ENCODE measurements at regions not wholly inside any gene's neighbourhood (a gene's known extent, or its start where the extent isn't known, plus 50 kb on each side); places are given as distances from the start of the nearest gene placed in this dataset.

DNA sequence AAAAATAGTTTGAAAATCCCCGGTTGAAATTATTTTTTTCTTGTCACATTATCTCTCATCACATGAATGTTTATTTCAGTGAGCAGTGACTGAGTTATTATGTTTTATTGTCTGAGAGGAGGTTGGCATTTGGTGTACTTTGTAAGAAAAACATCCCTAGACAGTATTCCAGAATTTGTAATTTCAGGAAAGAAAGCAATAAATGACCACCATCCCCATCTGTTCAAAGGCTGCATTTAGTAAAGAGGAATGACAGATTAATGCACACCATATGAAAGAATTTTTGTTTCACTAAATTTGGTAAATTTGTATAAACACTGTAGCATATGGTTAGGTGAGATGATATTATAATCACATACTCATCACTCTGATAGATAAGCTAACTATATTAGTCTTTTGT, 57.1 kb upstream of the FUT9 start:
- no peaks in the 10 kb centered on the region for H3K4me1 ChIP-seq (ENCODE audit: control insufficient read depth, insufficient read depth, low read length)
- whole genome bisulfite sequencing (ENCODE audit: insufficient coverage): no CpG with 5 or more reads among the region's 1 CpG
- no peaks in the 10 kb centered on the region for H3K27me3 ChIP-seq (ENCODE audit: control insufficient read depth, insufficient read depth, low read length)
- H3K4me3 ChIP-seq (ENCODE audit: low read depth, low read length): no peak overlapping the region
- no peak overlapping the region for H3K27ac ChIP-seq (ENCODE audit: low read depth, low read length)
- DNase-seq (ENCODE audit: low read depth in 4 of 6, low spot score in 6 of 6): peak in 2 of 6 donors; percentile 2 to 65
- no peaks in the 10 kb centered on the region for H3K9me3 ChIP-seq (ENCODE audit: control insufficient read depth, insufficient read depth, low read length)
- H3K36me3 ChIP-seq (ENCODE audit: control insufficient read depth, insufficient read depth, low read length): no peaks in the 10 kb centered on the region

DNA sequence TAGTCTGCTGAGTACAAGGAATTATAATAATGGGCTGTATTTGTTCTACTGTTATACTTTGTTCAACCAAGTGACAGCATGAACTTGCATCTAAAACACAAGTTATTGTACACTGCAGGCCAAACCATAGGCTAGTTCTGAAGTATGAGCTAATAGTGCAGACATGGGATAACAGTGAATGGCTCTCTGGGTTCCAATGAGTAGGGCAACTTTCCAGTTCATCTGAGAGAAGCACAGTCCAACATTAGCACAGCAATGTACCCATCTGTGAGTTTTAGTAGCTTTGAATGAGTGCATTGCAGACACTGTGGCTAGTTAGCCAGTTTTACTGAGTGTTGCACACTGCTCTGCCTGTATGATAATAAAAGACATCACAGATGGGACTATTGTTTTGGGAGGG, 56.5 kb upstream of the FUT9 start:
- H3K36me3 ChIP-seq (ENCODE audit: control insufficient read depth, insufficient read depth, low read length): no peaks in the 10 kb centered on the region
- H3K27me3 ChIP-seq (ENCODE audit: control insufficient read depth, insufficient read depth, low read length): no peaks in the 10 kb centered on the region

More for the DNA sequence above, 56.5 kb upstream of the FUT9 start:
- Histone ChIP-seq H3K4me3 (ENCODE audit: low read depth, low read length) (no peak overlapping the region), H3K27ac (ENCODE audit: low read depth, low read length) (no peak overlapping the region), H3K9me3 (ENCODE audit: control insufficient read depth, insufficient read depth, low read length) (no peaks in the 10 kb centered on the region), H3K4me1 (ENCODE audit: control insufficient read depth, insufficient read depth, low read length) (no peaks in the 10 kb centered on the region)
- DNase-seq (ENCODE audit: low read depth in 4 of 6, low spot score in 6 of 6): peak in 4 of 6 donors; percentile 4 to 86 (median 32)
